GM23338 (cell line): ENCODE measurements at regions not wholly inside any gene's neighbourhood (a gene's known extent, or its start where the extent isn't known, plus 50 kb on each side); places are given as distances from the start of the nearest gene placed in this dataset.

Experiments used
- ATAC-seq: fragments of 200-7000 bp; cut with Tn5 transposase; 3 replicates; pipeline ENCODE4 v1.9.1; 2020
- DNase-seq: peaks from one replicate; pipeline ENCODE4 v3.0.0-alpha.2; 2015; ENCODE audit warnings: low spot score
- H2AFZ ChIP-seq: fragments of 200-600 bp; sonication (generic); 2 replicates; pipeline ENCODE4 v1.8.0; 2016; ENCODE audit warnings: antibody characterized with exemption, mild to moderate bottlenecking, moderate library complexity
- H3F3A ChIP-seq: fragments of 200-600 bp; sonication (generic); replicated peaks from 2 replicates; pipeline ENCODE4 v1.8.0; 2017; ENCODE audit warnings: antibody characterized with exemption, mixed run types, low read depth
- H3K27ac ChIP-seq: fragments of 200-600 bp; sonication (generic); 2 replicates; pipeline ENCODE4 v1.6.1; 2016; ENCODE audit warnings: low read depth
- H3K27me3 ChIP-seq: fragments of 200-600 bp; sonication (generic); 2 replicates; pipeline ENCODE4 v1.8.0; 2016; ENCODE audit warnings: mild to moderate bottlenecking, mixed run types, moderate library complexity; ENCODE audit not compliant: insufficient read depth
- H3K36me3 ChIP-seq: fragments of 200-600 bp; sonication (generic); 2 replicates; pipeline ENCODE4 v1.8.0; 2016; ENCODE audit warnings: mild to moderate bottlenecking; ENCODE audit not compliant: insufficient read depth
- H3K4me1 ChIP-seq: fragments of 200-600 bp; sonication (generic); 2 replicates; pipeline ENCODE4 v1.8.0; 2016; ENCODE audit warnings: mild to moderate bottlenecking, moderate library complexity; ENCODE audit not compliant: insufficient read depth
- H3K4me2 ChIP-seq: fragments of 200-600 bp; sonication (generic); 2 replicates; pipeline ENCODE4 v1.7.1; 2017; ENCODE audit warnings: mixed run types
- H3K4me3 ChIP-seq: fragments of 200-600 bp; sonication (generic); 2 replicates; pipeline ENCODE4 v1.6.1; 2016; ENCODE audit warnings: mixed run types
- H3K79me2 ChIP-seq: fragments of 200-600 bp; sonication (generic); replicated peaks from 2 replicates; pipeline ENCODE4 v1.8.0; 2017; ENCODE audit warnings: mild to moderate bottlenecking; ENCODE audit not compliant: insufficient read depth
- H3K9me2 ChIP-seq: fragments of 200-600 bp; sonication (generic); 2 replicates; pipeline ENCODE4 v1.8.0; 2017; ENCODE audit not compliant: insufficient read depth
- H4K20me1 ChIP-seq: fragments of 200-600 bp; sonication (generic); replicated peaks from 2 replicates; pipeline ENCODE4 v1.8.0; 2017; ENCODE audit warnings: mild to moderate bottlenecking; ENCODE audit not compliant: insufficient read depth
- H3K27ac Mint-ChIP-seq: 2 replicates; pipeline ENCODE4 v1.8.0; 2020; ENCODE audit warnings: inconsistent platforms, mild to moderate bottlenecking, moderate library complexity, mixed read lengths
- H3K27me3 Mint-ChIP-seq: 3 replicates; pipeline ENCODE4 v1.8.0; 2022; ENCODE audit warnings: low read depth, mild to moderate bottlenecking, moderate library complexity, mixed read lengths, inconsistent platforms; ENCODE audit not compliant: insufficient read depth, poor library complexity
- H3K36me3 Mint-ChIP-seq: 3 replicates; pipeline ENCODE4 v1.8.0; 2021; ENCODE audit warnings: low read depth, mild to moderate bottlenecking, inconsistent platforms, moderate library complexity, mixed read lengths
- H3K4me1 Mint-ChIP-seq: 3 replicates; pipeline ENCODE4 v1.8.0; 2020; ENCODE audit warnings: mild to moderate bottlenecking, inconsistent platforms, mixed read lengths
- H3K4me3 Mint-ChIP-seq: 3 replicates; pipeline ENCODE4 v1.8.0; 2021; ENCODE audit warnings: moderate library complexity, mild to moderate bottlenecking, inconsistent platforms, mixed read lengths
- H3K9me3 Mint-ChIP-seq: 3 replicates; pipeline ENCODE4 v1.8.0; 2020; ENCODE audit warnings: moderate library complexity, mild to moderate bottlenecking, inconsistent platforms, mixed read lengths
- CREB1 ChIP-seq: fragments of 250-450 bp; sonication (Bioruptor Pico); IDR thresholded peaks from 2 replicates; pipeline ENCODE4 v1.5.0; 2020; ENCODE audit warnings: low read depth, mild to moderate bottlenecking, moderate library complexity
- EZH2 ChIP-seq: fragments of 200-600 bp; sonication (generic); IDR thresholded peaks from one replicate; pipeline ENCODE4 v1.8.0; 2017; ENCODE audit warnings: antibody characterized with exemption, mild to moderate bottlenecking, low read depth; ENCODE audit not compliant: unreplicated experiment
- EZH2phosphoT487 ChIP-seq: fragments of 200-600 bp; sonication (generic); IDR thresholded peaks from one replicate; pipeline ENCODE4 v1.8.1; 2018; ENCODE audit warnings: antibody characterized with exemption; ENCODE audit not compliant: unreplicated experiment
- JUNB ChIP-seq: IDR thresholded peaks from one replicate; pipeline ENCODE4 v1.6.1; 2016; ENCODE audit warnings: antibody characterized with exemption; ENCODE audit not compliant: unreplicated experiment
- NANOG ChIP-seq: IDR thresholded peaks from 2 replicates; pipeline ENCODE4 v1.6.1; 2016; ENCODE audit warnings: antibody characterized with exemption, borderline replicate concordance
- POLR2AphosphoS5 ChIP-seq: IDR thresholded peaks from 2 replicates; pipeline ENCODE4 v1.6.1; 2016; ENCODE audit warnings: antibody characterized with exemption, low read depth
- STAT1 ChIP-seq: IDR thresholded peaks from one replicate; pipeline ENCODE4 v1.6.1; 2016; ENCODE audit warnings: antibody characterized with exemption; ENCODE audit not compliant: unreplicated experiment
- ZNF114 ChIP-seq: fragments of 250-450 bp; sonication (Bioruptor Pico); IDR thresholded peaks from 2 replicates; pipeline ENCODE4 v1.5.0; 2020; ENCODE audit warnings: mild to moderate bottlenecking, moderate library complexity
- ZNF331 ChIP-seq: fragments of 250-450 bp; sonication (Bioruptor Pico); IDR thresholded peaks from 2 replicates; pipeline ENCODE4 v1.5.0; 2020; ENCODE audit warnings: low read depth, mild to moderate bottlenecking, moderate library complexity
- ZNF462 ChIP-seq: fragments of 250-450 bp; sonication (Bioruptor Pico); IDR thresholded peaks from 2 replicates; pipeline ENCODE4 v1.5.0; 2020; ENCODE audit warnings: mild to moderate bottlenecking, moderate library complexity
- TF ChIP-seq, protein P1 (sequence below): IDR thresholded peaks from one replicate; pipeline ENCODE4 v1.6.1; 2018; ENCODE audit warnings: antibody characterized with exemption; ENCODE audit not compliant: unreplicated experiment
- TF ChIP-seq, protein P2 (sequence below): IDR thresholded peaks from 2 replicates; pipeline ENCODE4 v1.6.1; 2016; ENCODE audit warnings: antibody characterized with exemption

- no peak overlapping the region for H3K4me2 ChIP-seq
- no peak overlapping the region for H3K27ac ChIP-seq
- H2AFZ ChIP-seq, result no peak overlapping the region
- no peak for ATAC-seq
- DNase-seq, result no peak
- H3K4me3 Mint-ChIP-seq, result no peak overlapping the region
- H3K4me1 ChIP-seq, result no peaks in the 10 kb centered on the region
- H3K79me2 ChIP-seq, result no peaks in the 10 kb centered on the region
- no peak overlapping the region for H3K4me3 ChIP-seq
- no peaks in the 10 kb centered on the region for H3K9me3 Mint-ChIP-seq
- no peaks in the 10 kb centered on the region for H3K27me3 Mint-ChIP-seq
- H3K36me3 ChIP-seq, result no peaks in the 10 kb centered on the region
- H4K20me1 ChIP-seq, result no peaks in the 10 kb centered on the region
- H3F3A ChIP-seq, result no peaks in the 10 kb centered on the region
- H3K4me1 Mint-ChIP-seq, result no peaks in the 10 kb centered on the region
- TF ChIP-seq ZNF114 (CRISPR knock-in tag) (no peak), NANOG (no peak), EZH2phosphoT487 (no peak), STAT1 (no peak), EZH2 (no peak), JUNB (no peak), CREB1 (CRISPR knock-in tag) (no peak), ZNF331 (CRISPR knock-in tag) (no peak), POLR2AphosphoS5 (no peak)
- TF ChIP-seq, protein P1, sequence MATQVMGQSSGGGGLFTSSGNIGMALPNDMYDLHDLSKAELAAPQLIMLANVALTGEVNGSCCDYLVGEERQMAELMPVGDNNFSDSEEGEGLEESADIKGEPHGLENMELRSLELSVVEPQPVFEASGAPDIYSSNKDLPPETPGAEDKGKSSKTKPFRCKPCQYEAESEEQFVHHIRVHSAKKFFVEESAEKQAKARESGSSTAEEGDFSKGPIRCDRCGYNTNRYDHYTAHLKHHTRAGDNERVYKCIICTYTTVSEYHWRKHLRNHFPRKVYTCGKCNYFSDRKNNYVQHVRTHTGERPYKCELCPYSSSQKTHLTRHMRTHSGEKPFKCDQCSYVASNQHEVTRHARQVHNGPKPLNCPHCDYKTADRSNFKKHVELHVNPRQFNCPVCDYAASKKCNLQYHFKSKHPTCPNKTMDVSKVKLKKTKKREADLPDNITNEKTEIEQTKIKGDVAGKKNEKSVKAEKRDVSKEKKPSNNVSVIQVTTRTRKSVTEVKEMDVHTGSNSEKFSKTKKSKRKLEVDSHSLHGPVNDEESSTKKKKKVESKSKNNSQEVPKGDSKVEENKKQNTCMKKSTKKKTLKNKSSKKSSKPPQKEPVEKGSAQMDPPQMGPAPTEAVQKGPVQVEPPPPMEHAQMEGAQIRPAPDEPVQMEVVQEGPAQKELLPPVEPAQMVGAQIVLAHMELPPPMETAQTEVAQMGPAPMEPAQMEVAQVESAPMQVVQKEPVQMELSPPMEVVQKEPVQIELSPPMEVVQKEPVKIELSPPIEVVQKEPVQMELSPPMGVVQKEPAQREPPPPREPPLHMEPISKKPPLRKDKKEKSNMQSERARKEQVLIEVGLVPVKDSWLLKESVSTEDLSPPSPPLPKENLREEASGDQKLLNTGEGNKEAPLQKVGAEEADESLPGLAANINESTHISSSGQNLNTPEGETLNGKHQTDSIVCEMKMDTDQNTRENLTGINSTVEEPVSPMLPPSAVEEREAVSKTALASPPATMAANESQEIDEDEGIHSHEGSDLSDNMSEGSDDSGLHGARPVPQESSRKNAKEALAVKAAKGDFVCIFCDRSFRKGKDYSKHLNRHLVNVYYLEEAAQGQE, result no peak
- TF ChIP-seq, protein P2, sequence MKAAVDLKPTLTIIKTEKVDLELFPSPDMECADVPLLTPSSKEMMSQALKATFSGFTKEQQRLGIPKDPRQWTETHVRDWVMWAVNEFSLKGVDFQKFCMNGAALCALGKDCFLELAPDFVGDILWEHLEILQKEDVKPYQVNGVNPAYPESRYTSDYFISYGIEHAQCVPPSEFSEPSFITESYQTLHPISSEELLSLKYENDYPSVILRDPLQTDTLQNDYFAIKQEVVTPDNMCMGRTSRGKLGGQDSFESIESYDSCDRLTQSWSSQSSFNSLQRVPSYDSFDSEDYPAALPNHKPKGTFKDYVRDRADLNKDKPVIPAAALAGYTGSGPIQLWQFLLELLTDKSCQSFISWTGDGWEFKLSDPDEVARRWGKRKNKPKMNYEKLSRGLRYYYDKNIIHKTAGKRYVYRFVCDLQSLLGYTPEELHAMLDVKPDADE, result no peak
- H3K27ac Mint-ChIP-seq, result no peak overlapping the region
- 0 out of 2 replicates have a peak, but pooled peaks cover 4% of the 10 kb centered on the region for H3K9me2 ChIP-seq
- H3K27me3 ChIP-seq, result no peaks in the 10 kb centered on the region
- no peaks in the 10 kb centered on the region for H3K36me3 Mint-ChIP-seq
Measured at GRCh38 chr18:4549164-4549872, 94.2 kb upstream of the DLGAP1 start.

DNA sequence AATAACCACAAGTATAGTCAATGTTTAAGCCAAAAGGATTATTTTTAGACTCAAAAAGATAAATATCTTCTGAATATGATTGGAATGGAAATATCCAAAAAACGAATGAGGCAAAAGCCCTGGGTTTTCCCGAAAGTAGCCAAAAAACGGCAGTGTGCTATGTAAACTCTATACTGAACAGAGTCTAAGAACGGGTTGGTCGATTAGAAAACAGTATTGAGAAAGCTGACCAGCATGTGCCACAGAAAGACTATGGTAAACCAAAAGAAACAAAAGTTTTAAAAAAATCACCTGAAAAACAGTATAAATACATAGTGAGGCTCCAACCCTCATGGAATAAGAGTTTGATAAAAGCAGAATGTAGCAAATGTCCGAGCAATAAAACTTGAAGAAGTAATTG, 92.0 kb upstream of the DLGAP1 start:
- ATAC-seq (no peak), DNase-seq (no peak)
- H3K9me2 ChIP-seq, result 0 out of 2 replicates have a peak, but pooled peaks cover 4% of the 10 kb centered on the region
- no peaks in the 10 kb centered on the region for H3F3A ChIP-seq
- H3K36me3 Mint-ChIP-seq, result no peaks in the 10 kb centered on the region
- no peak overlapping the region for H2AFZ ChIP-seq
- no peaks in the 10 kb centered on the region for H3K4me1 Mint-ChIP-seq
- H3K79me2 ChIP-seq, result no peaks in the 10 kb centered on the region
- no peak overlapping the region for H3K4me3 Mint-ChIP-seq
- H3K27ac Mint-ChIP-seq, result no peak overlapping the region
- H4K20me1 ChIP-seq, result no peaks in the 10 kb centered on the region
- H3K27me3 ChIP-seq, result no peaks in the 10 kb centered on the region
- H3K4me1 ChIP-seq, result no peaks in the 10 kb centered on the region
- H3K9me3 Mint-ChIP-seq, result no peaks in the 10 kb centered on the region
- no peaks in the 10 kb centered on the region for H3K36me3 ChIP-seq
- no peak overlapping the region for H3K27ac ChIP-seq
- no peaks in the 10 kb centered on the region for H3K27me3 Mint-ChIP-seq
- no peak overlapping the region for H3K4me3 ChIP-seq
- H3K4me2 ChIP-seq, result no peak overlapping the region
- no peak for TF ChIP-seq EZH2
- TF ChIP-seq CREB1 (CRISPR knock-in tag), result no peak
- no peak for TF ChIP-seq ZNF462 (CRISPR knock-in tag)
